ENCODE measurements at regions not wholly inside any gene's neighbourhood (a gene's known extent, or its start where the extent isn't known, plus 50 kb on each side); places are given as distances from the start of the nearest gene placed in this dataset.

GRCh38 chr10:4672201-4672600, 153.8 kb upstream of the AKR1E2 start:
- no peak for TF ChIP-seq CTCF (conservative IDR thresholded peaks at IDR 0.05; ENCODE audit: low read depth, low read length)
- DNase-seq (ENCODE audit: low read depth), result no peak
- no peak overlapping the region for H3K4me3 ChIP-seq (ENCODE audit: low read depth, low read length)

GRCh38 chr10:4671451-4672145, 154.4 kb upstream of the AKR1E2 start:
- no peak overlapping the region for H3K4me3 ChIP-seq (ENCODE audit: low read depth, low read length)

GRCh38 chr10:4670737-4671136, 155.3 kb upstream of the AKR1E2 start:
- no peak overlapping the region for H3K4me3 ChIP-seq (ENCODE audit: low read depth, low read length)

More at GRCh38 chr10:4671451-4672145, 154.4 kb upstream of the AKR1E2 start:
- no peak for DNase-seq (ENCODE audit: low read depth)
- no peak for TF ChIP-seq CTCF (conservative IDR thresholded peaks at IDR 0.05; ENCODE audit: low read depth, low read length)

GRCh38 chr10:4669585-4669984, 156.4 kb upstream of the AKR1E2 start:
- TF ChIP-seq CTCF (conservative IDR thresholded peaks at IDR 0.05; ENCODE audit: low read depth, low read length), result no peak
- no peak for DNase-seq (ENCODE audit: low read depth)
- no peak overlapping the region for H3K4me3 ChIP-seq (ENCODE audit: low read depth, low read length)

More at GRCh38 chr10:4670737-4671136, 155.3 kb upstream of the AKR1E2 start:
- DNase-seq (ENCODE audit: low read depth), result no peak
- no peak for TF ChIP-seq CTCF (conservative IDR thresholded peaks at IDR 0.05; ENCODE audit: low read depth, low read length)

GRCh38 chr10:4663162-4663992, 162.6 kb upstream of the AKR1E2 start:
- no peak for TF ChIP-seq CTCF (conservative IDR thresholded peaks at IDR 0.05; ENCODE audit: low read depth, low read length)
- no peak overlapping the region for H3K4me3 ChIP-seq (ENCODE audit: low read depth, low read length)
- DNase-seq (ENCODE audit: low read depth), result peak; percentile 100

GRCh38 chr10:4662576-4663161, 163.3 kb upstream of the AKR1E2 start:
- TF ChIP-seq CTCF (conservative IDR thresholded peaks at IDR 0.05; ENCODE audit: low read depth, low read length), result no peak
- no peak for DNase-seq (ENCODE audit: low read depth)
- H3K4me3 ChIP-seq (ENCODE audit: low read depth, low read length), result no peak overlapping the region
